ENCODE measurements at regions not wholly inside any gene's neighbourhood (a gene's known extent, or its start where the extent isn't known, plus 50 kb on each side); places are given as distances from the start of the nearest gene placed in this dataset.

DNA sequence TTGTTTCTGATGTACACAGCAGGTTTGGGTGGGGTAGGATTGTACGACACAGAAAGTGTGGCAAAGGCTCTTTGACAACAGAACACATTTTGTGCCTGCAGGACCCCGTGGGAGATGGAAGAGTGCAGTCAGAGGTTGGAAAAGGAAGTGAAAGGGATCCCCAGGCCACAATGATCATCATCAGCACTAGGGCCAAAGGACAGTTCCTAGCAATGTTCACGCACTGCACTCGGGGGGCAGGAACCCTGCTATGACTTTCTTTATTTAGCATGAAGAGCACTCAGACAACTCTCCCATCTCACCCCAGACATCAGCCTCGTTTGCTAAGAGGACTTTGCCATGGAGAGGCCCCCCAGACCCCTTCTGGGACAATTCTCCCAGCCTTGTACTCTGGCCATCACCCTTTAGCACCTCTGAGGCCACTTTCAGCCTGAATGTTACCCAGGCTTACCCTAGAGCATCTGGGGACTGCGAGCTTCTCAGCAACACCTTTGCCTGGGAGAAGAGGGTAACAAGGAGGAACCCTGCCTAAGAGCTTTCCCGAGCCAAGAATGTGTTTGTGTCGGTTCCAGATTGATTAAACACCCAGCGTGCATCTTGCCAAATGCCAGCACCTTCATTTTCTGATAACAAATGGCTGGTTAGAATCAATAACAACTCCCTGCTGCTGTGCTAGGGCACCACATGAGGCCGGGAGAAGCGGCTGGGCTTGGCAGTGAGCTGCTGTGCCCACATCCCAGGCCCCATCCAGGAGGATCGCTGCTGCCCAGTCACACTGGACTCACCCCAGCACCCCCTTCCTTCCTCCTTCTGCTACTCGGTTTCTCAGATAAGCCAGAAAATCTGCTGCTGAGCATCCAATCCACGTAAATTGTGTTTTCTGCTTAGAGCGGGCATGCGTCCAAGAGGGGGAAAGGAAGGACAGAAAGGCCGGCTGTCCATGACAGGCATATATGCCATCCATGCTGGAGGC is 633.1 kb downstream of the AJAP1 start:
- 54 to 61% methylated on average over 17 of the region's 17 CpGs for WGBS, 2 donors

DNA sequence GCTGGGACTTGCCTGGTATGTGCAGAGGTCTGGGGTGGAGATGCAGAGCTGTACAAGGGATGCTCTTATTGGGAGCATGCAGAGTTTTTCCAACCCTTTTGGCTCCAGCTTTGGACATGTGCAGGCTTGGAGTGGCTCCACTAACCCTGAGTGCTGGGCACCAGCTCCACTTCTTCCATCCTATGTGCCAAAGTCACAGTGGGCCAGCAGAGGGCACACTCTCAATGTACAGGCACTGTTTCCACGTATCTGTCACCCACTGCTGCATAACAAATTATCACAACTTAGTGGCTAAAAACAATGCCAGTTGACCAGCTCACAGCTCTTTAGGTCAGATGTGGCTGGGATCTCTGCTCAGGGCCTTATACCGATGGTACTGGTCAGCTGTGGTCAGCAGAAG is 631.8 kb downstream of the AJAP1 start:
- H3K27ac ChIP-seq: no peak overlapping the region
- WGBS, 2 donors: 64 to 76% methylated on average over 2 of the region's 2 CpGs
- DNase-seq (no peak), ATAC-seq (no peak)
- TF ChIP-seq, protein P1, sequence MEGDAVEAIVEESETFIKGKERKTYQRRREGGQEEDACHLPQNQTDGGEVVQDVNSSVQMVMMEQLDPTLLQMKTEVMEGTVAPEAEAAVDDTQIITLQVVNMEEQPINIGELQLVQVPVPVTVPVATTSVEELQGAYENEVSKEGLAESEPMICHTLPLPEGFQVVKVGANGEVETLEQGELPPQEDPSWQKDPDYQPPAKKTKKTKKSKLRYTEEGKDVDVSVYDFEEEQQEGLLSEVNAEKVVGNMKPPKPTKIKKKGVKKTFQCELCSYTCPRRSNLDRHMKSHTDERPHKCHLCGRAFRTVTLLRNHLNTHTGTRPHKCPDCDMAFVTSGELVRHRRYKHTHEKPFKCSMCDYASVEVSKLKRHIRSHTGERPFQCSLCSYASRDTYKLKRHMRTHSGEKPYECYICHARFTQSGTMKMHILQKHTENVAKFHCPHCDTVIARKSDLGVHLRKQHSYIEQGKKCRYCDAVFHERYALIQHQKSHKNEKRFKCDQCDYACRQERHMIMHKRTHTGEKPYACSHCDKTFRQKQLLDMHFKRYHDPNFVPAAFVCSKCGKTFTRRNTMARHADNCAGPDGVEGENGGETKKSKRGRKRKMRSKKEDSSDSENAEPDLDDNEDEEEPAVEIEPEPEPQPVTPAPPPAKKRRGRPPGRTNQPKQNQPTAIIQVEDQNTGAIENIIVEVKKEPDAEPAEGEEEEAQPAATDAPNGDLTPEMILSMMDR (IDR thresholded peaks at IDR 0.05): no peak
- intact Hi-C loops (cut with DNase I): no loop called here
- no peaks in the 10 kb centered on the region for H3K4me1 ChIP-seq
- H3K36me3 ChIP-seq: no peaks in the 10 kb centered on the region
- peaks cover 0 to 6% (median 0%) of the 10 kb centered on the region in 11 donors for H3K9me3 ChIP-seq
- H3K27me3 ChIP-seq: peaks cover 0 to 23% (median 7%) of the 10 kb centered on the region in 7 donors
- no peak overlapping the region for H3K4me3 ChIP-seq

More for the DNA sequence above, 633.1 kb downstream of the AJAP1 start:
- Histone ChIP-seq H3K4me3 (no peak overlapping the region), H3K9me3 (peaks cover 0 to 6% (median 0%) of the 10 kb centered on the region in 11 donors), H3K27me3 (peaks cover 0 to 23% (median 7%) of the 10 kb centered on the region in 7 donors), H3K27ac (no peak overlapping the region), H3K4me1 (no peaks in the 10 kb centered on the region), H3K36me3 (no peaks in the 10 kb centered on the region)
- DNase-seq (no peak), ATAC-seq (no peak)
- intact Hi-C loops (cut with DNase I): no loop called here
- TF ChIP-seq, protein P1 (IDR thresholded peaks at IDR 0.05): no peak

DNA sequence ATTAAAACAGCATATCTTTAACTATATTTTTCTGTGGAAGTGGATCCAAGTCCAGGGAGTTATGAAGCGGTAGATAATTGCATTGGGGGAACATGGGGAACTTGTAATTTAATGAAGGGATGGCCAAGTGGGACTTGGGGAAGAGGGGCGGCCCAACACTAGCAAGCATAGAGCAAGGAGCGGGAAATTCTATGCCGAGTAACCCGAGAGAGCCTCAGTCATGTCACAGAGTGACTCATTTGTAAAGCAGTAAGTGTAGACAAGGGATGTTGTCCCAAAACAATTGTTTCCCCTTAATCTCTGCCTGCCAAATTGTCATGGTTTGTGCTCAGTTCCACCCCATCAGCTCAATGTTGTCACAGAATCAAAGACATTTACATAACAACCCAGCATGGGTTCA is 620.1 kb downstream of the AJAP1 start:
- no peak overlapping the region for H3K4me3 ChIP-seq
- peaks cover 0 to 17% (median 5%) of the 10 kb centered on the region in 7 donors for H3K27me3 ChIP-seq
- WGBS, 2 donors: 50 to 65% methylated on average over 5 of the region's 5 CpGs
- H3K36me3 ChIP-seq: no peaks in the 10 kb centered on the region
- ATAC-seq (no peak), DNase-seq (no peak)
- H3K27ac ChIP-seq: no peak overlapping the region
- no peaks in the 10 kb centered on the region for H3K4me1 ChIP-seq
- peaks cover 0 to under 1% (median 0%) of the 10 kb centered on the region in 11 donors for H3K9me3 ChIP-seq
- intact Hi-C loops (cut with DNase I): no loop called here
- TF ChIP-seq, protein P1 (IDR thresholded peaks at IDR 0.05): no peak

DNA sequence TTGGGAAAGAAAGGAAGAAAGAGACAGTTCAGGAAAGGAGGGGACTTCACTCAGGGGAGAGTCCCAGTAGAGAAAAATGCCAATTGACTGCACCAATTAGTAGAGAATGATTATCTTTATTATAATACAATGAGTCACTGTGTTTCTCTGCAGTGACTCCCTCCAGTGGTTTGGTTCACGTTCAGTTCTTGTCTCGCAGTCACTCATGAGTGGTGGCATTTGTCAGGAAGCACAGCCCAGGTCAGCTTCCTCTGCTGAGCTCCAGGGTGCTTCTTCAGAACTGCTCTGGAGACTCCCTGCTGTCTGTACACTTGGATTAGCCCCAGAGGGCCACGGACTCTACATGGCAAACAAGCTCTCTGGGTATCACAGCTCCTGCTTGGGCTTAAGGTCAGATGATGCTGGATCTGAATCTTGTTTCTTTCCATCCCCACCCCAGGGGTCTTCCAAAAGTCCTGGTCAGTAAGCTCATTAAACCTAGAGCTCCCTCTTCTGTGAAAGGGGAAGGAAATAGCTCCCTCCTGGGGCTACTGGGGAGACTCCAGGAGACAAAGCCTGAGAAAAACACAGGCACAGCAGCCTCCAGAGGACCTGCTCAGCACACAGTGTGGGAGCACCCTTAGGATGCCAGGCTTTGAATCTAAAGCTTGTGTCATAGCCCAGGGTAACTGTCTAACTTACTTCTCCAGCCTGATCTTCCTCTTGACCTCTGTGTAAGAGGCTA is 619.0 kb downstream of the AJAP1 start:
- intact Hi-C loops (cut with DNase I): no loop called here
- ATAC-seq: no peak
- 25 to 28% methylated on average over 3 of the region's 3 CpGs for WGBS, 2 donors

More for the DNA sequence above, 619.0 kb downstream of the AJAP1 start:
- Histone ChIP-seq H3K4me1 (no peaks in the 10 kb centered on the region), H3K36me3 (no peaks in the 10 kb centered on the region), H3K9me3 (peaks cover 0 to 7% (median 0%) of the 10 kb centered on the region in 11 donors), H3K27me3 (peaks cover 0 to 22% (median 5%) of the 10 kb centered on the region in 7 donors), H3K27ac (no peak overlapping the region), H3K4me3 (no peak overlapping the region)
- DNase-seq: no peak
- TF ChIP-seq, protein P1 (IDR thresholded peaks at IDR 0.05): no peak

Measured in heart right ventricle (tissue), 16 donors.